IPS-18c (cell line): ENCODE measurements at regions not wholly inside any gene's neighbourhood (a gene's known extent, or its start where the extent isn't known, plus 50 kb on each side); places are given as distances from the start of the nearest gene placed in this dataset.

Experiments
- H3K4me3 ChIP-seq: 2 replicates; pipeline ENCODE4 v1.7.0; 2013; ENCODE audit warnings: low read depth, mild to moderate bottlenecking, low read length, moderate library complexity; ENCODE audit not compliant: insufficient read depth
- H3K9me3 ChIP-seq: one replicate; pipeline ENCODE4 v1.6.1; 2013; ENCODE audit warnings: mild to moderate bottlenecking, low read length, moderate library complexity; ENCODE audit not compliant: control insufficient read depth, insufficient read depth

DNA sequence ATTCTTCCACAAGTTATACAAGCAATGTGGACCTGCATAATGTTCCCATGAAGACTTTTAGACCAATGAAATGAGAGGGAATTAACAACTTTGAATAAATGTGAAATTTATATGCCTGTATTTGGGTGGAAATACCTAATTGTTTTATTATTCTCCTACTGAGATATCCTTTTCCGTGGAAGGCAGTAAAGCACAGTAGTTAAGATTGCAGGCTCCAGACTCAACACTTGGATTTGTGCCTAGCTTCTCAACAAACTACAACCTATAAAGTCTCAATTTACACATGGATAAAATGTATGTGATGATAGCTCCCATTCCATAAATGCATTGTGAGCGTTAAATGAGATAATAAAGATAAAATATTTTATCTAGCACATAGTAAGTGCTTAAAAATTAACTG is 857.8 kb downstream of the CENPC start:
- H3K9me3 ChIP-seq: no peaks in the 10 kb centered on the region
- no peak overlapping the region for H3K4me3 ChIP-seq

DNA sequence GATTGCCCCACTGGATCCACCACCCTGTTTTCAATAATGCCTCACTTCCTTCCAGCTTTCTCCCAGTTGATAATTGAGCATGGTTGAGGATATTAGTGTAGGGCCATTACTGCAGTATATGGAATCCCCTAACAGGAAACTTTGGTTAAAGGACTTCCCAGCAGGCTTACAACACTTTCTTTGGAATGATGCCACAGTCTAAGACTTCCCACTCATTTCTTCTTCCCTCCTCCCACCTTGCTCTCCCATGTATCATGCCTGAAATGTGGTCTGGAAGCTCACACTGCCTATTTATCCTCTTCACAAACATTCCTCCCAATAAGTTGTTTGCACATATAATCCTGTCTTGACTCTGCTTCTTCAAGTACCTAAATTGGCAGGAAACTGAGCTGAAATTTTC is 863.3 kb downstream of the CENPC start:
- Histone ChIP-seq H3K9me3 (no peaks in the 10 kb centered on the region), H3K4me3 (no peak overlapping the region)

DNA sequence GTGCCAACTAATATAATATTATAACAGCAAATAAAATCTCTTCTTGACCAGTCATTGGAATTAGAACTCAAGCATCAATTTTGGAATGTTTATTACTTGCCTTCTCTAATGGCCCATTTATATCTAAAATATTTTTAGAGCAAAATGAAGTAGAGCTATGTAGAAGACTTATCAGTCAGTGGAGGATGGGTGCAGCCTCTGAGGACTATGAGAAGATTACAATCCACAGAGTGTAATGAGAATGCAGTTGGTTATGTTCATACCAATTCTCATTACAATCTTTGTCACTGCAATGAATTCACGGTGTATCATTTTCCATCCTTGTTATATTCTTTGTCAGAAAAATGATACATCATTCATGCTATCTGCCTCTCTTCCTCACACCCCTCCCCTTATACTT is 878.1 kb downstream of the CENPC start:
- Histone ChIP-seq H3K4me3 (no peak overlapping the region), H3K9me3 (no peaks in the 10 kb centered on the region)

DNA sequence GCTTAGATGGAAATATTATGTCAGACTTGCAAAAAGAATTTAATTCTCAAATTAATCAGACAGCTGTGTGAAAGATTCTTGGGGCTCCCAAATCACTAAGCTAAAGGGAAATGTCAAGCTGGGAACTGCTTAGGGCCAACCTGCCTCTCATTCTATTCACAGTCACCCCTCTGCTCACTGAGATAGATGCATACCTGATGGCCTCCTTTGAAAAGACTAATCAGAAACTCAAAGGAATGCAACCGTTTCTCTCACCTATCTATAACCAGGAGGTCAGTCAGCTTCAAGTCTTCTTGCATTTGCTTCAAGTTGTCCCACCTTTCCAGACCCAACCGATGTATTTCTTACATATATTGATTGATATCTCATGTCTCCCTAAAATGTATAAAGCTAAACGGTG is 882.7 kb downstream of the CENPC start:
- H3K9me3 ChIP-seq: no peaks in the 10 kb centered on the region
- H3K4me3 ChIP-seq: no peak overlapping the region

DNA sequence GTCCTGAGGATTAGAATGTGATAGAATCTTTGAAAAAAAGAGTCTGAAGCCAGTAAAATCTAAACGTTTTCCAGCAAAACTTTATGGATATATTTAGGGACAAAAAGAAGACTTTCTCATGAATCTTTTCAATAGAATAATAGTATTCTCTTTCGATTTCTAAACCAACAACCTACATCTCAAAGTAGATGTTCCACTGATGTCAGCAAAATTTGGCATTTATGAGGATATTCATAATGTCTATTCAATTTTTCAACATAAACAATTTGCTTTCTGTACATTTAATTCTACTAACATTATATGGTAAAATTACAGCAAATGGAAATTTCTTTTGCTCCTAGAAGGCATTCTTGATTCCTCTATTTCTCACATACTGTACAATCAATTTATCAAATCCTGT is 886.5 kb downstream of the CENPC start:
- H3K4me3 ChIP-seq: no peak overlapping the region
- H3K9me3 ChIP-seq: no peaks in the 10 kb centered on the region

DNA sequence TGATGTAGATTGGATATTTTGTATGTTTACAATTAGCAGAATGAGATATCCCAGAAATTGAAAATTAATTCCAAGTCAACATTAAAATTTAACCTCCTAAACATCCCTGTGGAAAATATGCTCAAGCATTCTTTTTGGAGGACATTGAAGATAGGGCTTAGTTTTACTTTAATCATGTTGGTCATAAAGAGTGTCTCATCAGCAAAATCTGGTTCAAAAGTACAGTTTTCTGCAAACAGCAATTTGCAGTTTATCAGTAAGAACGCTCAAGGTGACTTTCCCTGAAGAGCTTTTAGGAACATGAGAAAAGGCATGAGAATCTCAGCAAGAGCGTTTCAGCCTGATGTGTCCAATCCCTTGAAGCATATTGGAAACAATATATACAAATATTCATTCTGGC is 889.8 kb downstream of the CENPC start:
- no peaks in the 10 kb centered on the region for H3K9me3 ChIP-seq
- no peak overlapping the region for H3K4me3 ChIP-seq

DNA sequence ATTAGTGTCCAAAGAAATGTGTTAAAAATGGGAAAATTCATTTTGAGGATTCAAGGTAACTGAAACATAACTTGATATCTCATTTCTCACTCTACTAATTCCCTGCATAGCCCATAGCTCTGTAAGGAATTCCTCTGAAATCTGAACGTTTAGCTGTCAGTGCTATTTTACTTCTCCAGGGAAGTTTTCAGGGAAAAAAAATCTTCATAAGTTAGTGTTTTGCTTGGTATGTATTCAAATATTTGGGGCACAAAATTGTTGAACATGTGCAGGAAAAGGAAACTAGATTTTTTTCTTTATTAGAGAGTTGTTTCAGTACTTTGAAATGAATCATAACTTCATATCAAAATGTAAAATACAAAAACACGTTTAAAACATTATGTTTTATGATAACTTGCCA is 891.4 kb downstream of the CENPC start:
- H3K9me3 ChIP-seq: no peaks in the 10 kb centered on the region
- H3K4me3 ChIP-seq: no peak overlapping the region

DNA sequence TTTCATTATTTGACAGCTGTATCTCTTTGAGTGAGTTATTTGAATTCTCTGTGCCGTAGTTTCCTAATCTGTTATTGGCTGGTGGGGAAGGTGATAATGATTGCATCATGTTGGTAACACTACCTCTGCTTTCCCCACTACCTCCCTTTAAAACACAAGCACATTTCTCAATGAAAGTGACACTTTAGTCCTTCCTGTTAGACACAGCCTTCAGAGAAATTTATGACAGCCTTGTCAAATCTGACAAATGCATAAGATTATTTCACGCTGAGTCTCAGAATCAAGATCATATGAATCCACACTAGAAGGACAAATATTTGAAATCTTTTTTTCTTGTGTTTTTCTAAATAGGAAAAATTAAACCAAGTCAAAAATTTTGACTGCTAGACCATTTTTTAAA is 896.1 kb downstream of the CENPC start:
- Histone ChIP-seq H3K9me3 (no peaks in the 10 kb centered on the region), H3K4me3 (no peak overlapping the region)

DNA sequence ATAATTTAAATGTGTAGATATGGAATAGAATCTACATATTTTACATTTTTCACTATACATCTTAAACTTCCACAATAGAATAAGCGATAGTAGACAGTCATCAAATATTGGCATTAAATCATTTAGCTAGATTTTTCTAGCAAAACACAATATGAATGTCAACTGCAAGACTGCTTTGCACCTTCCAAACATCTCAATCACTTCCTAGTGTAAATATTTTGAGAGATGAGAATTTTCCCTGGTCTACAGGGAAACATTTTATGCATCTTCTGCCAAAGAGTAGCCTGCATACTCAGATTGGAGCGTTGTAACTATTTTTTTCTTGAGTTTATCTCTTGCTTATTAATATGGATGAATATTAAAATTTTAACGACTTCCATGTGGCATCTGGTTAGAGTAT is 897.4 kb downstream of the CENPC start:
- H3K9me3 ChIP-seq: no peaks in the 10 kb centered on the region
- H3K4me3 ChIP-seq: no peak overlapping the region

DNA sequence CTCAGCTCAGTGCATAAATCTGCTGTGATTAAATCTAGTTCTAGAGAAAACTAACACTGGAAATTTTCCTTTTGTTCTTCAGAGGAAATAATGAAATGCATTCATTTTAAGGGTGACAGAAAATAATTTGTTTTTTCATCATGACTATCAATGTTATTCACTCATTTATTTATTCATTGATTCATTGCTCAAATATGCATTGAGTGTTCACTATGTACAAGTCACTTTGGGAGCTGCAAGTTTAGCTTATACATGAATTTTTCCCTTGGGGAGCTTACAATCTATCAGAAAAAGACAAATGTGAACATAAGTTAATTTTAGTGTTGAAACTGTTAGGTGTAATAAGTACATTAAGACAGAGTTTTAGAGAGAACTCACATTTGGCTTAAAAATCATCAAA is 897.8 kb downstream of the CENPC start:
- no peaks in the 10 kb centered on the region for H3K9me3 ChIP-seq
- H3K4me3 ChIP-seq: no peak overlapping the region

DNA sequence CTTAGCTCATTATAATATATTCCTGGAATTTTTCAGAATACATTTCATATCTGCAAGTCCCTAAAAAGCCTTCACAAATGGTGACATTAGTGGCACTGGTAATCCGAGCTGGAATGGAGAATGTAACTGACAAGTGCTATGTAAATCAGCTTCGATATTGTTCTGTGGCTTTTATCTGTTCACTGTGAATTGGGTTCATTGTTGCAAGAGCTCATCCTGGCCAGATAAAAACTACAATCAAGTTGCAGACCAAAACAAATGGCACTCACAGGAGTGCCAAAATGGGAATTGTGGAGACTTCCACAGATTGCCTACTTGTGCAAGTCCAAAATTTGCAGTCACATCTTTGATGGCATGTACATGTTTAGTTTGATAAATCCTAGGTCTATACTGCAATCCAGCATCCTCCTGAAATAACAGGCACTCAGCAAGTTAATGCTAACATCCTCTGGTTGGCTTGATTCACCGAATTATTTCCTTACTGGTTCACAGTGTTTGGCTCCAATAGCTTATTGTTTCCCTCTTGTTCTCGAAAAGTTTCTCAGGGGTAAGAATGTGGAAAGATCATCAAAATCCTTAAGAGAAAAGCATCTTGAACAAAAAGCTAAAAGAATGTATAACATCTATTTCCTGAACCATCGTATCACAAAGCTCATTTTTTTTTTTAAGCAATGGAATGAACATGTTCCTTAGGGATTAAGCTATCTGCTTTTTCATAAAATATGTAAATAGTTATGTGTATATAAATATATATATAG is 904.9 kb downstream of the CENPC start:
- H3K9me3 ChIP-seq: no peaks in the 10 kb centered on the region

DNA sequence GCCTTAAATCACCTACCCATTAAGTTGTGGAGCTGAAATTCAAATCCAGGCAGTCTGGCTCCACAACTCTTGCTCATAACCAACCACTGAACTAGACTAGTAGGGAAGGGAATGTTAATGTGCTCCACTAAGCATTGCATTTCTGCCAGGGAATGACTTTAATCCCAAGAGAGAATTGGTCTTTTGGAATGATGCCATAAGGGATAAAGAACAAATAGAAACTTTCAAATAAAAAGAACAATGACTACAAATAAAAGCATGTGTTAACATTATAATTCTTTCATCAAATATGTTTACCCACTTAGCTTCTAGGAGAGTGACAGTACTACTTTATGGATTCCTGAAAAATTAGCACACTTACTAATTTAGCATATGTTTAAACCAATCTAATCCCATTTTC is 905.9 kb downstream of the CENPC start:
- H3K9me3 ChIP-seq: no peaks in the 10 kb centered on the region
- no peak overlapping the region for H3K4me3 ChIP-seq

More for the DNA sequence above, 904.9 kb downstream of the CENPC start:
- no peak overlapping the region for H3K4me3 ChIP-seq

DNA sequence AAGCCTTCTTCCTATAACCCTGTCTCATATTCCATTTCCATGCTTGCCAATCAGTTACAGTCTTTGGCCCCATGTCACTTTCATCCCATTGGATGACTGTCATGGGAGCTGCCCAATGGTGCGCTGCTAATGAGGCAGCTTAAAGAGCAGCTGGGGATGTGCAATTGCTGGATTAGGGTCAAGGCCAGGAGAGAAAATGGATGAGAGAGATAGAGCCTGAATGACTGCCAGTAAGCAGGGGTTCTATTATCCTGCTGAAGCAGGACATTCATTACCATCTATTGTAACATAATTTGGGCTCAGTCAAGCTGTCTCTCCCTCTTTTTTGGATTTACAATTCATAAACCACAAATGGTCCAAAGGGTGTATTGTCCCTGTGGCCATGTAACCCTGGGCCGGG is 909.0 kb downstream of the CENPC start:
- H3K9me3 ChIP-seq: no peaks in the 10 kb centered on the region
- no peak overlapping the region for H3K4me3 ChIP-seq

DNA sequence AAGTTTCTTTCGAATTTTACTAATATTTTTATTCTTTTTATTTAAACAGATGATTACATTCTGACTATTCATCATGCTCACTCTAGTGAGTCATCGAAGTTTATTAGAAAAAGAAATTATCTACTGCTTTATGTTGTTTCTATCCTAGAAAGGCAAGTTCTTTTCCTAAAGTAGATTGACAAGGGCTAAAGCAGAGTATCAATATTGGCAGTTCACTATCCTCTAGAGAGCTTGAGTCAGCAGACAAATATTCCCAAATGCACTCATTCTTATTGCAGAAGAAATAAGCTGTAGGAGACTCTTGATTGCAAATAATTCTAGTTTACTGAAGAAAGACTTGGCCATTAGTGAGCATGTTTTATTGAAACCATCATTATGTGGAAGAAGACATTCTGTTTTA is 911.8 kb downstream of the CENPC start:
- Histone ChIP-seq H3K4me3 (no peak overlapping the region), H3K9me3 (no peaks in the 10 kb centered on the region)

DNA sequence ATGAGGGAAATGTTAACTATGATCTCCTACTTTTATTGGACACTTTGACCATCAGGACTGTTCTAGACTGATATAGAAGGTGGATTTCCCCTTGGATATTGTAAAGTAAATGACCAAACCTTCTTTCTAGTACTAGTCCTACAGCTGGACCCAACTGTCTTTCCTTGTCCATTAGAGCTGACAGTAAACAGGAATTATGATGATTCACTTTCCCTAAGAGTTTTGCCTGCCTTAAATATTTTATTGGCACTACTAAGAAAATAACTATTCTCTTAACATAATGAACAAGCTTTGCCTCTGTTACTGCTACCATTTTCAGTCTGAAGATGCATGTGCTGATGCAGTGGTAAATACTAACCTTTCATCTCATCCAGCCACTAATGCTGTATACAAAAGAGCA is 915.4 kb downstream of the CENPC start:
- Histone ChIP-seq H3K4me3 (no peak overlapping the region), H3K9me3 (no peaks in the 10 kb centered on the region)

DNA sequence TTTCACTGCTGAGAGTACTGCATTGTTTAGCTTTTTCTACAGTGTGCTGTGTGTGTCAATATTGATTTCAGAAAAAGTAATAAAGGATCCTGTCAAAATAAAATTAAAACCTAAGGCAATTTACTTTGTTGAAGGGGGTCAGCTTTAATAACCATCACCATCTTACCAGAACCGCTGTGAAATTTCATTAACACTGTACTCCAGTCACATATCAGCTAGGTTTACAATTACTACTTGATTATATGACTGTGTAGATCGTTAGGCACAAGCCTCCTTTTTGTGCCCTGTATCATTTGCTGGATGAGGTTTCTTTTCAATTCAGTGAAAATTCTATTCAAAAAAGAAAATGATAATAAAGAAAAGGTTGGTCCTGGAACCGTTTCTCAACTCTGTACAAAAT is 917.2 kb downstream of the CENPC start:
- H3K4me3 ChIP-seq: no peak overlapping the region

DNA sequence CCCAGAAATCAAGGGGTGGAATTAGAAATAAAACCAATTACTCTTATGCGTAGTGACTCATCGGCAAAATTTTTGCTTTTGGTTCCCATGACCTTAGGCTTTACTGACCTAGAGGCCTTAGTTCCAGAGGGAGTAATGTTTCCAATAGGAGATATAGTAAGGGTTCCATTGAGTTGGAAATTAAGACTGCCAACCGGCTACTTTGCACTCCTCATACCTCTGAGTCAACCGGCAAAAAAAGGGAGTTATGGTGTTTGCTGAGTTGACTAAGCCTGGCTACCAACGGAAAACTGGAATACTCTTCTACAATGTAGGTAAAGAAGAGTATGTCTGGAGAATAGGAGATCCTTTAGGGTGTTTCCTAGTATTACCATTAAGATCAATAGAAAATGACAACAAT is 919.8 kb downstream of the CENPC start:
- Histone ChIP-seq H3K9me3 (no peaks in the 10 kb centered on the region), H3K4me3 (no peak overlapping the region)

More for the DNA sequence above, 917.2 kb downstream of the CENPC start:
- no peaks in the 10 kb centered on the region for H3K9me3 ChIP-seq

DNA sequence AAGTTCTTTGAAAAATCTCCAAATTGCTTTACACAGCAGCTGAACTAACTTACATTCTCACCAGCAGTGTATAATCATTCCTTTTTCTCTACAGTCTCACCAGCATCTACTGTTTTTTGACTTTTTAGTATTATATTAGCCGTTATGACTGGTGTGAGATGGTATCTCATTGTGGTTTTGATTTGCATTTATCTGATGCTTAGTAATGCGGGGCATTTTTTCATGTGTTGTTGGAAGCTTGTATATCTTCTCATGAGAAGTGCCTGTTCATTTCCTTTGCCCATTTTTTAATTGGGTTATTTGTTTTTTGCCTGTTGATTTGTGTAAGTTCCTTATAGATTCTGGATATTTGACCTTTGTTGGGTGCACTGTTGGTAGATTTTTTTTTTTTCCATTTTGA is 931.7 kb downstream of the CENPC start:
- no peaks in the 10 kb centered on the region for H3K9me3 ChIP-seq
- no peak overlapping the region for H3K4me3 ChIP-seq

DNA sequence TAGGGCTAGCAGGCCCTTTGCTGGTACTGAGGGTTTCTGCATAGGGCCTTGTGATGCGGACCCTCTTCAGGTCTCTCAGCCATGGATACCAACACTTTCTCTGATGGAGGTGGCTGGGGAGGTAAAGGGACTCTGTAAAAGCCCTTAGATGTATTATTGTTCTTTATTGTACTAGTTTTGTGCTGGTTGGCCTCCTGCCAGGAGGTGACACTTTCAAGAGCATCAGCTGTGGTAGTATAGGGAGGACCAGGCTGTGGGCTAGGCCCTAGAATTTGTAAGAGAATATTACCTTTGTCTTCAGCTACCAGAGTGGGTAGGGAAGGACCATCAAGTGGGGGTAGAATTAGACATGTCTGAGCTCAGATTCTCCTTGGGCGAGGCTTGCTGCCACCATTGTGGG is 936.3 kb downstream of the CENPC start:
- Histone ChIP-seq H3K4me3 (no peak overlapping the region), H3K9me3 (no peaks in the 10 kb centered on the region)
